HepG2 (cell line): ENCODE measurements at regions not wholly inside any gene's neighbourhood (a gene's known extent, or its start where the extent isn't known, plus 50 kb on each side); places are given as distances from the start of the nearest gene placed in this dataset.

Experiments used
- ATAC-seq: fragments of 200-7000 bp; cut with Tn5 transposase; 3 replicates; pipeline ENCODE4 v1.9.1; 2020; ENCODE audit warnings: mild to moderate bottlenecking, moderate library complexity
- BruUV-seq: library from RNA; stranded (reverse); fragments of 400-500 nt; replicated peaks from 2 replicates; lab custom pipeline; 2021; lab: Mats Ljungman, UMichigan
- CTCF ChIA-PET: fragments of 300-600 bp; formaldehyde crosslinking; extraction: SDS; loops from one replicate; lab custom pipeline; 2021; ENCODE audit warnings: low total read pairs, inconsistent platforms, low intra/inter-chr PET ratio; lab: Yijun Ruan, JAX
- POLR2A ChIA-PET: fragments of 350-600 bp; sonication (Branson Sonifier 250); formaldehyde crosslinking; loops from one replicate; lab custom pipeline; 2020; ENCODE audit warnings: antibody characterized with exemption, inconsistent platforms; lab: Yijun Ruan, JAX
- DNase-seq: peaks from one replicate; pipeline ENCODE4 v3.0.0-alpha.2; 2015; ENCODE audit warnings: low spot score
- FAIRE-seq: peaks from 3 replicates; lab custom pipeline; 2011; peaks lifted over from hg19 to GRCh38; lab: Jason Lieb, UNC
- H2AFZ ChIP-seq: one replicate; pipeline ENCODE4 v1.6.1; 2011; ENCODE audit warnings: low read length, inconsistent platforms
- H3K27ac ChIP-seq: fragments of 300-600 bp; 3 replicates; pipeline ENCODE4 v1.8.0; 2011; ENCODE audit warnings: mixed run types, mild to moderate bottlenecking, mixed read lengths, low read length, inconsistent platforms; ENCODE audit not compliant: insufficient read depth; ENCODE audit errors: extremely low read length
- H3K27me3 ChIP-seq, 2 experiments: fragments of 200-600 bp in 1 of 2; 2 replicates in 1 of 2; 3 replicates in 1 of 2; pipeline versions ENCODE4 v1.6.0 to v1.8.0; 2011; ENCODE audit warnings: low read length in 2 of 2, mild to moderate bottlenecking in 2 of 2, moderate library complexity in 2 of 2, inconsistent platforms in 1 of 2; ENCODE audit not compliant: insufficient read depth in 2 of 2, control insufficient read depth in 1 of 2
- H3K36me3 ChIP-seq, 2 experiments: fragments of 200-600 bp in 1 of 2; replicated peaks in 1 of 2; 2 replicates in 1 of 2; 3 replicates in 1 of 2; pipeline versions ENCODE4 v1.5.1 to v1.8.0; 2011; ENCODE audit warnings: low read length in 2 of 2, inconsistent platforms in 1 of 2; ENCODE audit not compliant: insufficient read depth in 2 of 2, control insufficient read depth in 1 of 2
- H3K4me1 ChIP-seq: 2 replicates; pipeline ENCODE4 v1.5.1; 2012; ENCODE audit warnings: low read length, inconsistent platforms; ENCODE audit not compliant: insufficient read depth
- H3K4me2 ChIP-seq: 2 replicates; pipeline ENCODE4 v1.6.0; 2011; ENCODE audit warnings: low read depth, low read length, inconsistent platforms
- H3K4me3 ChIP-seq, 3 experiments: fragments of 200-600 bp in 1 of 3; sonication (generic), shearing (Covaris generic) in 1 of 3; replicated peaks in 1 of 3; 2 replicates each; pipeline ENCODE4 v1.5.1; 2011 to 2016; ENCODE audit warnings: low read length in 3 of 3, inconsistent platforms in 2 of 3, low read depth in 2 of 3, mild to moderate bottlenecking in 2 of 3, control low read depth in 1 of 3, mixed read lengths in 1 of 3; ENCODE audit not compliant: insufficient read depth in 1 of 3
- H3K79me2 ChIP-seq: one replicate; pipeline ENCODE4 v1.6.1; 2011; ENCODE audit warnings: low read length, inconsistent platforms; ENCODE audit not compliant: insufficient read depth
- H3K9ac ChIP-seq: 2 replicates; pipeline ENCODE4 v1.6.0; 2011; ENCODE audit warnings: mild to moderate bottlenecking, low read depth, low read length, inconsistent platforms; ENCODE audit not compliant: insufficient read depth
- H3K9me3 ChIP-seq: 2 replicates; pipeline ENCODE4 v1.5.1; 2012; ENCODE audit warnings: mild to moderate bottlenecking, low read length
- H4K20me1 ChIP-seq: 2 replicates; pipeline ENCODE4 v1.6.0; 2011; ENCODE audit warnings: inconsistent platforms, mild to moderate bottlenecking, low read length, moderate library complexity; ENCODE audit not compliant: insufficient read depth
- ARNT2 ChIP-seq: sonication (generic); formaldehyde crosslinking; IDR thresholded peaks from 2 replicates; pipeline ENCODE4 v1.8.0; 2022; ENCODE audit warnings: mild to moderate bottlenecking, low read depth, missing genetic modification reagents, moderate library complexity
- CAMTA2 ChIP-seq: sonication (generic); formaldehyde crosslinking; IDR thresholded peaks from 2 replicates; pipeline ENCODE4 v1.4.0; 2020; ENCODE audit warnings: mild to moderate bottlenecking, missing genetic modification reagents, borderline replicate concordance
- HNRNPH1 ChIP-seq: fragments of 200-400 bp; formaldehyde crosslinking; optimal IDR thresholded peaks from 2 replicates; pipeline ENCODE3; 2017; ENCODE audit warnings: mild to moderate bottlenecking, low read depth, low read length
- TMF1 ChIP-seq: sonication (generic); formaldehyde crosslinking; IDR thresholded peaks from 2 replicates; pipeline ENCODE4 v1.8.1; 2022; ENCODE audit warnings: low read depth, missing genetic modification reagents
- U2AF1 ChIP-seq: fragments of 200-400 bp; formaldehyde crosslinking; optimal IDR thresholded peaks from 2 replicates; pipeline ENCODE3; 2017; ENCODE audit warnings: mild to moderate bottlenecking, low read depth, low read length
- ZFP91 ChIP-seq: sonication (generic); formaldehyde crosslinking; IDR thresholded peaks from 2 replicates; pipeline ENCODE4 v1.9.0; 2022; ENCODE audit warnings: missing genetic modification reagents, mild to moderate bottlenecking, borderline replicate concordance
- ZNF160 ChIP-seq: sonication (generic); formaldehyde crosslinking; IDR thresholded peaks from 2 replicates; pipeline ENCODE4 v1.8.0; 2022; ENCODE audit warnings: mild to moderate bottlenecking, inconsistent platforms, missing genetic modification reagents
- ZNF383 ChIP-seq: sonication (generic); formaldehyde crosslinking; IDR thresholded peaks from 2 replicates; pipeline ENCODE4 v1.4.0; 2020; ENCODE audit warnings: missing genetic modification reagents, mild to moderate bottlenecking, borderline replicate concordance
- WGBS: methylation state at CpG from one replicate; pipeline ENCODE4 v1.1.6; 2017; ENCODE audit warnings: low lambda C conversion rate; 5-methylcytosine and 5-hydroxymethylcytosine counted together
- in situ Hi-C: cut with HindIII; loops from 2 replicates; pipeline ENCODE4 v1.10.0; 2017; ENCODE audit warnings: low pct_unique_long_range_greater_than_20kb; ENCODE audit not compliant: extremely low pct_ligation_motif_present
- intact Hi-C: fragments of 100-400 bp; cut with micrococcal nuclease; formaldehyde crosslinking; loops from one replicate; pipeline ENCODE4 v1.10.0; 2022; ENCODE audit not compliant: unreplicated experiment
- TF ChIP-seq, protein P1 (sequence below): sonication (generic); formaldehyde crosslinking; IDR thresholded peaks from 2 replicates; pipeline ENCODE4 v1.4.0; 2020; ENCODE audit warnings: mild to moderate bottlenecking, missing genetic modification reagents
- TF ChIP-seq, protein P2 (sequence below): sonication (generic); formaldehyde crosslinking; IDR thresholded peaks from 2 replicates; pipeline ENCODE4 v1.4.0; 2020; ENCODE audit warnings: mild to moderate bottlenecking, low read depth, missing genetic modification reagents
- TF ChIP-seq, protein P3 (sequence below): sonication (generic); formaldehyde crosslinking; IDR thresholded peaks from 2 replicates; pipeline ENCODE4 v1.4.0; 2020; ENCODE audit warnings: missing genetic modification reagents
- TF ChIP-seq, protein P4 (sequence below): sonication (generic); formaldehyde crosslinking; IDR thresholded peaks from 2 replicates; pipeline ENCODE4 v1.4.0; 2020; ENCODE audit warnings: missing genetic modification reagents, mild to moderate bottlenecking, borderline replicate concordance

DNA sequence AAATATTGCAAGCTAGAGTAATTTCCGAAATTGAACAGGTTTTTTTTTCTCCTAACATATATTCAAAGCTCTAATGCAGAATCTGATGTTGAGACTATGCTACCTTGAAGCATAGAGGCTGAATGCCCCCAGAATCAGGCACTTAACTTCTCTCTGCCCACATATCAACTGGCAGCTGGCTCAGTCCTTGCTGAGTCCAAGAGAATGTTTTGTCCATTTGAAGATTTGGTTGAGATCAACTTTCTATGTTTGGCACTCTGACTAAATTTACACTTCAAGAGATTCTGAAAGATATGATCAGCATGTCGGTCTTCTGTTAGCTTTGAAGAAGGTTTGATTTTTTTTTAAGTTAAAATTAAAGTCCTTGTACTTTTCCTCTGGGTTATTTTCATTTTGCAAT is 1298.1 kb downstream of the EPHA7 start:
- 1% methylated on average over 2 of the region's 2 CpGs for WGBS
- FAIRE-seq (no peak), ATAC-seq (no peak), DNase-seq (no peak)
- H3K27me3 ChIP-seq = no peaks in the 10 kb centered on the region
- no peak overlapping the region for H3K27ac ChIP-seq
- no peaks in the 10 kb centered on the region for H3K9me3 ChIP-seq
- in situ Hi-C loops (loop anchor here (10.0 kb wide), 1 partner anchor 524 kb away; no protein-coding TSS in a partner anchor), intact Hi-C loops (loop anchor here (5.0 kb wide), 1 partner anchor 656 kb away; no protein-coding TSS in a partner anchor)
- H3K4me3 ChIP-seq = no peak overlapping the region
- BruUV-seq = no TSS peak
- no peak overlapping the region for H2AFZ ChIP-seq
- H4K20me1 ChIP-seq = no peaks in the 10 kb centered on the region
- H3K4me2 ChIP-seq = no peak overlapping the region
- POLR2A ChIA-PET = no interaction called here
- no peaks in the 10 kb centered on the region for H3K4me1 ChIP-seq
- no peaks in the 10 kb centered on the region for H3K36me3 ChIP-seq
- CTCF ChIA-PET = interaction anchor here (2.0 kb wide), 1 partner anchor 523 kb away, joined by 10 read pairs; no protein-coding TSS in a partner anchor
- H3K9ac ChIP-seq = no peak overlapping the region
- H3K79me2 ChIP-seq = no peaks in the 10 kb centered on the region
- no peak for TF ChIP-seq CAMTA2 (CRISPR knock-in tag)
- no peak for TF ChIP-seq ZNF383 (CRISPR knock-in tag)
- no peak for TF ChIP-seq U2AF1
- TF ChIP-seq ZNF160 (CRISPR knock-in tag) = no peak
- no peak for TF ChIP-seq TMF1 (CRISPR knock-in tag)
- TF ChIP-seq, protein P1, sequence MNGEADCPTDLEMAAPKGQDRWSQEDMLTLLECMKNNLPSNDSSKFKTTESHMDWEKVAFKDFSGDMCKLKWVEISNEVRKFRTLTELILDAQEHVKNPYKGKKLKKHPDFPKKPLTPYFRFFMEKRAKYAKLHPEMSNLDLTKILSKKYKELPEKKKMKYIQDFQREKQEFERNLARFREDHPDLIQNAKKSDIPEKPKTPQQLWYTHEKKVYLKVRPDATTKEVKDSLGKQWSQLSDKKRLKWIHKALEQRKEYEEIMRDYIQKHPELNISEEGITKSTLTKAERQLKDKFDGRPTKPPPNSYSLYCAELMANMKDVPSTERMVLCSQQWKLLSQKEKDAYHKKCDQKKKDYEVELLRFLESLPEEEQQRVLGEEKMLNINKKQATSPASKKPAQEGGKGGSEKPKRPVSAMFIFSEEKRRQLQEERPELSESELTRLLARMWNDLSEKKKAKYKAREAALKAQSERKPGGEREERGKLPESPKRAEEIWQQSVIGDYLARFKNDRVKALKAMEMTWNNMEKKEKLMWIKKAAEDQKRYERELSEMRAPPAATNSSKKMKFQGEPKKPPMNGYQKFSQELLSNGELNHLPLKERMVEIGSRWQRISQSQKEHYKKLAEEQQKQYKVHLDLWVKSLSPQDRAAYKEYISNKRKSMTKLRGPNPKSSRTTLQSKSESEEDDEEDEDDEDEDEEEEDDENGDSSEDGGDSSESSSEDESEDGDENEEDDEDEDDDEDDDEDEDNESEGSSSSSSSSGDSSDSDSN (CRISPR knock-in tag) = no peak
- TF ChIP-seq, protein P2, sequence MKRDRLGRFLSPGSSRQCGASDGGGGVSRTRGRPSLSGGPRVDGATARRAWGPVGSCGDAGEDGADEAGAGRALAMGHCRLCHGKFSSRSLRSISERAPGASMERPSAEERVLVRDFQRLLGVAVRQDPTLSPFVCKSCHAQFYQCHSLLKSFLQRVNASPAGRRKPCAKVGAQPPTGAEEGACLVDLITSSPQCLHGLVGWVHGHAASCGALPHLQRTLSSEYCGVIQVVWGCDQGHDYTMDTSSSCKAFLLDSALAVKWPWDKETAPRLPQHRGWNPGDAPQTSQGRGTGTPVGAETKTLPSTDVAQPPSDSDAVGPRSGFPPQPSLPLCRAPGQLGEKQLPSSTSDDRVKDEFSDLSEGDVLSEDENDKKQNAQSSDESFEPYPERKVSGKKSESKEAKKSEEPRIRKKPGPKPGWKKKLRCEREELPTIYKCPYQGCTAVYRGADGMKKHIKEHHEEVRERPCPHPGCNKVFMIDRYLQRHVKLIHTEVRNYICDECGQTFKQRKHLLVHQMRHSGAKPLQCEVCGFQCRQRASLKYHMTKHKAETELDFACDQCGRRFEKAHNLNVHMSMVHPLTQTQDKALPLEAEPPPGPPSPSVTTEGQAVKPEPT = no peak
- TF ChIP-seq, protein P3, sequence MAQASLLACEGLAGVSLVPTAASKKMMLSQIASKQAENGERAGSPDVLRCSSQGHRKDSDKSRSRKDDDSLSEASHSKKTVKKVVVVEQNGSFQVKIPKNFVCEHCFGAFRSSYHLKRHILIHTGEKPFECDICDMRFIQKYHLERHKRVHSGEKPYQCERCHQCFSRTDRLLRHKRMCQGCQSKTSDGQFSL (CRISPR knock-in tag) = no peak
- no peak for TF ChIP-seq HNRNPH1
- TF ChIP-seq, protein P4, sequence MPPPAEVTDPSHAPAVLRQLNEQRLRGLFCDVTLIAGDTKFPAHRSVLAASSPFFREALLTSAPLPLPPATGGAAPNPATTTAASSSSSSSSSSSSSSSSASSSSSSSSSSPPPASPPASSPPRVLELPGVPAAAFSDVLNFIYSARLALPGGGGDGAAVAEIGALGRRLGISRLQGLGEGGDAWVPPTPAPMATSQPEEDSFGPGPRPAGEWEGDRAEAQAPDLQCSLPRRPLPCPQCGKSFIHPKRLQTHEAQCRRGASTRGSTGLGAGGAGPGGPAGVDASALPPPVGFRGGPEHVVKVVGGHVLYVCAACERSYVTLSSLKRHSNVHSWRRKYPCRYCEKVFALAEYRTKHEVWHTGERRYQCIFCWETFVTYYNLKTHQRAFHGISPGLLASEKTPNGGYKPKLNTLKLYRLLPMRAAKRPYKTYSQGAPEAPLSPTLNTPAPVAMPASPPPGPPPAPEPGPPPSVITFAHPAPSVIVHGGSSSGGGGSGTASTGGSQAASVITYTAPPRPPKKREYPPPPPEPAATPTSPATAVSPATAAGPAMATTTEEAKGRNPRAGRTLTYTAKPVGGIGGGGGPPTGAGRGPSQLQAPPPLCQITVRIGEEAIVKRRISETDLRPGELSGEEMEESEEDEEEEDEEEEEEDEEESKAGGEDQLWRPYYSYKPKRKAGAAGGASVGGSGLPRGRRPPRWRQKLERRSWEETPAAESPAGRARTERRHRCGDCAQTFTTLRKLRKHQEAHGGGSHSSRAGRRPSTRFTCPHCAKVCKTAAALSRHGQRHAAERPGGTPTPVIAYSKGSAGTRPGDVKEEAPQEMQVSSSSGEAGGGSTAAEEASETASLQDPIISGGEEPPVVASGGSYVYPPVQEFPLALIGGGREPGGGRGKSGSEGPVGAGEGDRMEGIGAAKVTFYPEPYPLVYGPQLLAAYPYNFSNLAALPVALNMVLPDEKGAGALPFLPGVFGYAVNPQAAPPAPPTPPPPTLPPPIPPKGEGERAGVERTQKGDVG (CRISPR knock-in tag) = no peak
- no peak for TF ChIP-seq ARNT2 (CRISPR knock-in tag)
- TF ChIP-seq ZFP91 (CRISPR knock-in tag) = no peak
